ENCODE measurements at regions not wholly inside any gene's neighbourhood (a gene's known extent, or its start where the extent isn't known, plus 50 kb on each side); places are given as distances from the start of the nearest gene placed in this dataset.
"Not testable (repeated sequence)": the region's sequence is repeated elsewhere in the genome, so short reads cannot be mapped to it uniquely, and the experiment has no call there.

GRCh38 chr12:68984796-68985573, 52.0 kb upstream of the CPM start:
- TF ChIP-seq CTCF (IDR thresholded peaks at IDR 0.05; ENCODE audit: insufficient read depth, low read length, poor library complexity, severe bottlenecking), result no peak
- DNase-seq (ENCODE audit: low read depth), result no peak
- Histone ChIP-seq H3K36me3 (ENCODE audit: control insufficient read depth, insufficient read depth, low read length) (no peaks in the 10 kb centered on the region), H3K4me3 (ENCODE audit: low read depth, low read length) (no peak overlapping the region), H3K27me3 (ENCODE audit: control insufficient read depth, insufficient read depth, low read length) (no peaks in the 10 kb centered on the region)

GRCh38 chr12:68997526-68997925, 64.6 kb upstream of the CPM start:
- DNase-seq (ENCODE audit: low read depth); H3K4me3 ChIP-seq (ENCODE audit: low read depth, low read length); H3K36me3 ChIP-seq (ENCODE audit: control insufficient read depth, insufficient read depth, low read length); H3K27me3 ChIP-seq (ENCODE audit: control insufficient read depth, insufficient read depth, low read length): not testable (repeated sequence)

- no peaks in the 10 kb centered on the region for H3K27me3 ChIP-seq (ENCODE audit: control insufficient read depth, insufficient read depth, low read length)
- DNase-seq (ENCODE audit: low read depth), result no peak
- H3K36me3 ChIP-seq (ENCODE audit: control insufficient read depth, insufficient read depth, low read length), result no peaks in the 10 kb centered on the region
- no peak overlapping the region for H3K4me3 ChIP-seq (ENCODE audit: low read depth, low read length)
- no peak for TF ChIP-seq CTCF (IDR thresholded peaks at IDR 0.05; ENCODE audit: insufficient read depth, low read length, poor library complexity, severe bottlenecking)
These were observed 65.1 kb upstream of the CPM start for GRCh38 chr12:68998041-68998440.

- Histone ChIP-seq H3K36me3 (ENCODE audit: control insufficient read depth, insufficient read depth, low read length) (no peaks in the 10 kb centered on the region), H3K27me3 (ENCODE audit: control insufficient read depth, insufficient read depth, low read length) (no peaks in the 10 kb centered on the region), H3K4me3 (ENCODE audit: low read depth, low read length) (no peak overlapping the region)
- no peak for TF ChIP-seq CTCF (IDR thresholded peaks at IDR 0.05; ENCODE audit: insufficient read depth, low read length, poor library complexity, severe bottlenecking)
- no peak for DNase-seq (ENCODE audit: low read depth)
These were observed 67.1 kb upstream of the CPM start for GRCh38 chr12:69000074-69000473.

- no peaks in the 10 kb centered on the region for H3K36me3 ChIP-seq (ENCODE audit: control insufficient read depth, insufficient read depth, low read length)
- TF ChIP-seq CTCF (IDR thresholded peaks at IDR 0.05; ENCODE audit: insufficient read depth, low read length, poor library complexity, severe bottlenecking), result no peak
- no peak overlapping the region for H3K4me3 ChIP-seq (ENCODE audit: low read depth, low read length)
- DNase-seq (ENCODE audit: low read depth), result no peak
- H3K27me3 ChIP-seq (ENCODE audit: control insufficient read depth, insufficient read depth, low read length), result no peaks in the 10 kb centered on the region
These were observed 67.7 kb upstream of the CPM start for GRCh38 chr12:69000540-69001243.

GRCh38 chr12:69001251-69001650, 68.3 kb upstream of the CPM start:
- Histone ChIP-seq H3K27me3 (ENCODE audit: control insufficient read depth, insufficient read depth, low read length) (no peaks in the 10 kb centered on the region), H3K4me3 (ENCODE audit: low read depth, low read length) (no peak overlapping the region), H3K36me3 (ENCODE audit: control insufficient read depth, insufficient read depth, low read length) (no peaks in the 10 kb centered on the region)
- DNase-seq (ENCODE audit: low read depth), result no peak
- TF ChIP-seq CTCF (IDR thresholded peaks at IDR 0.05; ENCODE audit: insufficient read depth, low read length, poor library complexity, severe bottlenecking), result no peak
